ENCODE measurements at regions not wholly inside any gene's neighbourhood (a gene's known extent, or its start where the extent isn't known, plus 50 kb on each side); places are given as distances from the start of the nearest gene placed in this dataset.
"Not testable (repeated sequence)": the region's sequence is repeated elsewhere in the genome, so short reads cannot be mapped to it uniquely, and the experiment has no call there.

DNA sequence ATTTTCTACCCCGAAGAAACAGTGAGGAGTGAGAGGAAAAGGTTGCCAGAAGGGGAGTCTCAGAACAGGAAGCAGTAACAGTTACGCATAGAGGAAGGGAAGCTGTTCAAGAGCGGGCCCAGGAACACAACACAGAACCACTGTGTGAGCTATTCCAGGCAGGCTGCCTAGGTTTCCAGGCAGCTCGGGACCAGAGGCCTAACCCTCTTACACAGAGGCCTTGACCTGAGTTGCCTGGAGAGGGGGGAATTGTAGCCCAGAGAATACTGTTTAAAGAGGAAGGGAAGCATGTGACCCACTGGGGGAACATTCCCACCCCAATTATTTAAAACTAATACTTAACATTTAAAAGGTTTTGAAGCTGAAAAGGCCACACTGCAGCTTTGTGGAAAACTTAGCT lies 93.3 kb upstream of the ZNF98 start:
- no peaks in the 10 kb centered on the region for H3K36me3 ChIP-seq (ENCODE audit: control insufficient read depth, insufficient read depth, low read length)
- H3K27me3 ChIP-seq (ENCODE audit: control insufficient read depth, insufficient read depth, low read length): no peaks in the 10 kb centered on the region
- H3K4me3 ChIP-seq (ENCODE audit: low read depth, low read length): no peak overlapping the region
- TF ChIP-seq, protein P1, sequence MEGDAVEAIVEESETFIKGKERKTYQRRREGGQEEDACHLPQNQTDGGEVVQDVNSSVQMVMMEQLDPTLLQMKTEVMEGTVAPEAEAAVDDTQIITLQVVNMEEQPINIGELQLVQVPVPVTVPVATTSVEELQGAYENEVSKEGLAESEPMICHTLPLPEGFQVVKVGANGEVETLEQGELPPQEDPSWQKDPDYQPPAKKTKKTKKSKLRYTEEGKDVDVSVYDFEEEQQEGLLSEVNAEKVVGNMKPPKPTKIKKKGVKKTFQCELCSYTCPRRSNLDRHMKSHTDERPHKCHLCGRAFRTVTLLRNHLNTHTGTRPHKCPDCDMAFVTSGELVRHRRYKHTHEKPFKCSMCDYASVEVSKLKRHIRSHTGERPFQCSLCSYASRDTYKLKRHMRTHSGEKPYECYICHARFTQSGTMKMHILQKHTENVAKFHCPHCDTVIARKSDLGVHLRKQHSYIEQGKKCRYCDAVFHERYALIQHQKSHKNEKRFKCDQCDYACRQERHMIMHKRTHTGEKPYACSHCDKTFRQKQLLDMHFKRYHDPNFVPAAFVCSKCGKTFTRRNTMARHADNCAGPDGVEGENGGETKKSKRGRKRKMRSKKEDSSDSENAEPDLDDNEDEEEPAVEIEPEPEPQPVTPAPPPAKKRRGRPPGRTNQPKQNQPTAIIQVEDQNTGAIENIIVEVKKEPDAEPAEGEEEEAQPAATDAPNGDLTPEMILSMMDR (IDR thresholded peaks at IDR 0.05; ENCODE audit: insufficient read depth, low read length, severe bottlenecking): no peak
- FAIRE-seq (no peak), DNase-seq (ENCODE audit: low read depth) (no peak)

DNA sequence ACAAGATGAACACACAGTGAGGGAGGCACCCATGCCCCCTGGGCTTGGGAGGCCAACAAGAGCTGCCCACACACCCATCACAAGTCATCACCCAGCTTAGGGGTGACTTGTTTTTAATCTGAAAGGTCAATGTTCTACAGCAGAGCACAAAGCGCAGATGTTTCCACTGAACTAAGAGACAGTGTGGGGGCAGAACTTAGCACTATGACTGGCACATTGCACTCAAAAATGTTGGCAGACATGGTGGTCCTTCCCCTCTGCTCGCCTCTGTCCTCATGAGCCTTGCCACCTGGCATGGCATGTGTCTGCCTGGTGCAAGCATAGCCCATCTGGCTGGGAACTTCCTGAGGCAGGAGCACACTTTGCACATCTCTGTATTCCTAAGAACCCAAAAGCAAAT lies 81.4 kb upstream of the ZNF98 start:
- FAIRE-seq: no peak
- TF ChIP-seq, protein P1 (IDR thresholded peaks at IDR 0.05; ENCODE audit: insufficient read depth, low read length, severe bottlenecking): no peak
- no peaks in the 10 kb centered on the region for H3K27me3 ChIP-seq (ENCODE audit: control insufficient read depth, insufficient read depth, low read length)
- no peak for DNase-seq (ENCODE audit: low read depth)
- no peak overlapping the region for H3K4me3 ChIP-seq (ENCODE audit: low read depth, low read length)
- H3K36me3 ChIP-seq (ENCODE audit: control insufficient read depth, insufficient read depth, low read length): no peaks in the 10 kb centered on the region

- FAIRE-seq: no peak
- DNase-seq (ENCODE audit: low read depth): no peak
Observed at GRCh38 chr19:22502766-22503165, 80.6 kb upstream of the ZNF98 start.

DNA sequence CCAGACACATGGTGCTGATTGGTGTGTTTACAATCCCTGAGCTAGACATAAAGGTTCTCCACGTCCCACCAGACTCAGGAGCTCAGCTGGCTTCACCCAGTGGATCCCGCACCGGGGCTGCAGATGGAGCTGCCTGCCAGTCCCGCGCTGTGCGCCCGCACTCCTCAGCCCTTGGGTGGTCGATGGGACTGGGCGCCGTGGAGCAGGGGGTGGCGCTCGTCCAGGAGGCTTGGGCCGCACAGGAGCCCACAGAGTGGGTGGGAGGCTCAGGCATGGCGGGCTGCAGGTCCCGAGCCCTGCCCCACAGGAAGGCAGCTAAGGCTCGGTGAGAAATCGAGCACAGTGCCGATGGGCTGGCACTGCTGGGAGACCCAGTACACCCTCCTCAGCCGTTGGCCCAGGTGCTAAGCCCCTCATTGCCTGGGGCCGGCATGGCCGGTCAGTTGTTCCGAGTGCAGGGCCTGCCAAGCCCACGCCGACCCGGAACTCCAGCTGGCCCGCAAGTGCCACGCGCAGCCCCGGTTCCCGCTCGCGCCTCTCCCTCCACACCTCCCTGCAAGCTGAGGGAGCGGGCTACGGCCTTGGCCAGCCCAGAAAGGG lies 76.8 kb upstream of the ZNF98 start:
- DNase-seq (ENCODE audit: low read depth); H3K36me3 ChIP-seq (ENCODE audit: control insufficient read depth, insufficient read depth, low read length); FAIRE-seq; H3K27me3 ChIP-seq (ENCODE audit: control insufficient read depth, insufficient read depth, low read length); H3K4me3 ChIP-seq (ENCODE audit: low read depth, low read length): not testable (repeated sequence)

More at GRCh38 chr19:22502766-22503165, 80.6 kb upstream of the ZNF98 start:
- TF ChIP-seq, protein P1 (IDR thresholded peaks at IDR 0.05; ENCODE audit: insufficient read depth, low read length, severe bottlenecking): no peak
- Histone ChIP-seq H3K4me3 (ENCODE audit: low read depth, low read length) (no peak overlapping the region), H3K36me3 (ENCODE audit: control insufficient read depth, insufficient read depth, low read length) (no peaks in the 10 kb centered on the region), H3K27me3 (ENCODE audit: control insufficient read depth, insufficient read depth, low read length) (no peaks in the 10 kb centered on the region)

GRCh38 chr19:22491746-22492145 lies 69.6 kb upstream of the ZNF98 start:
- DNase-seq (ENCODE audit: low read depth): no peak
- Histone ChIP-seq H3K36me3 (ENCODE audit: control insufficient read depth, insufficient read depth, low read length) (no peaks in the 10 kb centered on the region), H3K27me3 (ENCODE audit: control insufficient read depth, insufficient read depth, low read length) (no peaks in the 10 kb centered on the region), H3K4me3 (ENCODE audit: low read depth, low read length) (no peak overlapping the region)
- TF ChIP-seq, protein P1 (IDR thresholded peaks at IDR 0.05; ENCODE audit: insufficient read depth, low read length, severe bottlenecking): no peak
- FAIRE-seq: no peak

GRCh38 chr19:22483514-22483913 lies 61.4 kb upstream of the ZNF98 start:
- H3K4me3 ChIP-seq (ENCODE audit: low read depth, low read length); H3K36me3 ChIP-seq (ENCODE audit: control insufficient read depth, insufficient read depth, low read length); DNase-seq (ENCODE audit: low read depth); H3K27me3 ChIP-seq (ENCODE audit: control insufficient read depth, insufficient read depth, low read length); FAIRE-seq: not testable (repeated sequence)

- no peaks in the 10 kb centered on the region for H3K36me3 ChIP-seq (ENCODE audit: control insufficient read depth, insufficient read depth, low read length)
- no peak overlapping the region for H3K4me3 ChIP-seq (ENCODE audit: low read depth, low read length)
- DNase-seq (ENCODE audit: low read depth): no peak
- no peak for FAIRE-seq
- no peaks in the 10 kb centered on the region for H3K27me3 ChIP-seq (ENCODE audit: control insufficient read depth, insufficient read depth, low read length)
- TF ChIP-seq, protein P1 (IDR thresholded peaks at IDR 0.05; ENCODE audit: insufficient read depth, low read length, severe bottlenecking): no peak
Observed at GRCh38 chr19:22472180-22472637, 50.1 kb upstream of the ZNF98 start.
